Vagina (tissue), 2 donors: ENCODE measurements at regions not wholly inside any gene's neighbourhood (a gene's known extent, or its start where the extent isn't known, plus 50 kb on each side); places are given as distances from the start of the nearest gene placed in this dataset.

Source experiments
- POLR2A ChIP-seq, 2 donors: fragments of 450-650 bp; IDR thresholded peaks; one replicate each; pipeline ENCODE4 v1.6.1; 2017; ENCODE audit warnings: antibody characterized with exemption in 2 of 2, mild to moderate bottlenecking in 2 of 2, moderate library complexity in 2 of 2
- POLR2AphosphoS5 ChIP-seq, 2 donors: sonication (generic); formaldehyde crosslinking; IDR thresholded peaks; one replicate each; pipeline ENCODE4 v1.9.0; 2017; ENCODE audit warnings: antibody characterized with exemption in 2 of 2, mild to moderate bottlenecking in 2 of 2, low read depth in 1 of 2; ENCODE audit not compliant: insufficient read depth in 1 of 2
- TF ChIP-seq, protein P1 (sequence below), 3 experiments: fragments of 450-650 bp in 2 of 3; fragments of 200-600 bp in 1 of 3; sonication (generic) in 1 of 3; IDR thresholded peaks; one replicate each; pipeline ENCODE4 v1.5.1; 2017 to 2019; ENCODE audit warnings: antibody characterized with exemption in 3 of 3, mild to moderate bottlenecking in 2 of 3, moderate library complexity in 2 of 3

DNA sequence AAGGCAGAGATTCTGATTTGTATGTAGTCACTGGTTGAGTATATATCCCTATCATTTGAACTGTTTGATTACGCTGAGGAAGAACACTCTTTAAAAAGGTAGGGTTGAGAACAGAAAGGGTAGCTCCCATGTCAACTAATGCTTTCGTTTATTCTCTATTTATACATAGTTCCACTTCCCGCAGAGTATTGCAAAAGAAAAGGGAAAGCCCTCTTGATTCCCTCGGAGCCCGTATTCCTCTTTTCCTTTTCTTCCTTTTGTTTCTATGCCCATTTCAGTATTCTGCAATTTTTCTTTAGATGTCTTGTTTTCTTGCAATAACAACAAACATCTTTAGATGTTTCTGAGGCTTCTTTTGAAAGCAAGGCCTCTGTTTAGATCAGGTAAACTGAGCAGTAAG lies 78.2 kb downstream of the DNTTIP2 start:
- no peak for TF ChIP-seq POLR2A (IDR thresholded peaks at IDR 0.05)
- TF ChIP-seq, protein P1, sequence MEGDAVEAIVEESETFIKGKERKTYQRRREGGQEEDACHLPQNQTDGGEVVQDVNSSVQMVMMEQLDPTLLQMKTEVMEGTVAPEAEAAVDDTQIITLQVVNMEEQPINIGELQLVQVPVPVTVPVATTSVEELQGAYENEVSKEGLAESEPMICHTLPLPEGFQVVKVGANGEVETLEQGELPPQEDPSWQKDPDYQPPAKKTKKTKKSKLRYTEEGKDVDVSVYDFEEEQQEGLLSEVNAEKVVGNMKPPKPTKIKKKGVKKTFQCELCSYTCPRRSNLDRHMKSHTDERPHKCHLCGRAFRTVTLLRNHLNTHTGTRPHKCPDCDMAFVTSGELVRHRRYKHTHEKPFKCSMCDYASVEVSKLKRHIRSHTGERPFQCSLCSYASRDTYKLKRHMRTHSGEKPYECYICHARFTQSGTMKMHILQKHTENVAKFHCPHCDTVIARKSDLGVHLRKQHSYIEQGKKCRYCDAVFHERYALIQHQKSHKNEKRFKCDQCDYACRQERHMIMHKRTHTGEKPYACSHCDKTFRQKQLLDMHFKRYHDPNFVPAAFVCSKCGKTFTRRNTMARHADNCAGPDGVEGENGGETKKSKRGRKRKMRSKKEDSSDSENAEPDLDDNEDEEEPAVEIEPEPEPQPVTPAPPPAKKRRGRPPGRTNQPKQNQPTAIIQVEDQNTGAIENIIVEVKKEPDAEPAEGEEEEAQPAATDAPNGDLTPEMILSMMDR (IDR thresholded peaks at IDR 0.05) = no peak
- no peak for TF ChIP-seq POLR2AphosphoS5 (IDR thresholded peaks at IDR 0.05; ENCODE audit: insufficient read depth in 1 of 2, low read depth in 1 of 2)
